GM23248 (cell line): ENCODE measurements at regions not wholly inside any gene's neighbourhood (a gene's known extent, or its start where the extent isn't known, plus 50 kb on each side); places are given as distances from the start of the nearest gene placed in this dataset.

Experiments
- EZH2 ChIP-seq: fragments of 200-600 bp; sonication (generic); IDR thresholded peaks from 2 replicates; pipeline ENCODE4 v1.6.1; 2018; ENCODE audit warnings: antibody characterized with exemption, mild to moderate bottlenecking; ENCODE audit not compliant: insufficient read depth, poor library complexity, severe bottlenecking
- EZH2phosphoT487 ChIP-seq: fragments of 200-600 bp; sonication (generic); IDR thresholded peaks from 2 replicates; pipeline ENCODE4 v1.6.1; 2018; ENCODE audit warnings: antibody characterized with exemption, moderate library complexity, mild to moderate bottlenecking, low read depth; ENCODE audit not compliant: insufficient read depth

GRCh38 chr6:144349690-144350527 is 64.8 kb downstream of the UTRN start:
- TF ChIP-seq EZH2 (no peak), EZH2phosphoT487 (no peak)
